ENCODE measurements at regions not wholly inside any gene's neighbourhood (a gene's known extent, or its start where the extent isn't known, plus 50 kb on each side); places are given as distances from the start of the nearest gene placed in this dataset.

- no peak overlapping the region for H3K4me3 ChIP-seq (ENCODE audit: low read depth, low read length)
- in situ Hi-C loops (cut with HindIII; ENCODE audit: low sequenced_read_pairs): no loop called here
- TF ChIP-seq, protein P1, sequence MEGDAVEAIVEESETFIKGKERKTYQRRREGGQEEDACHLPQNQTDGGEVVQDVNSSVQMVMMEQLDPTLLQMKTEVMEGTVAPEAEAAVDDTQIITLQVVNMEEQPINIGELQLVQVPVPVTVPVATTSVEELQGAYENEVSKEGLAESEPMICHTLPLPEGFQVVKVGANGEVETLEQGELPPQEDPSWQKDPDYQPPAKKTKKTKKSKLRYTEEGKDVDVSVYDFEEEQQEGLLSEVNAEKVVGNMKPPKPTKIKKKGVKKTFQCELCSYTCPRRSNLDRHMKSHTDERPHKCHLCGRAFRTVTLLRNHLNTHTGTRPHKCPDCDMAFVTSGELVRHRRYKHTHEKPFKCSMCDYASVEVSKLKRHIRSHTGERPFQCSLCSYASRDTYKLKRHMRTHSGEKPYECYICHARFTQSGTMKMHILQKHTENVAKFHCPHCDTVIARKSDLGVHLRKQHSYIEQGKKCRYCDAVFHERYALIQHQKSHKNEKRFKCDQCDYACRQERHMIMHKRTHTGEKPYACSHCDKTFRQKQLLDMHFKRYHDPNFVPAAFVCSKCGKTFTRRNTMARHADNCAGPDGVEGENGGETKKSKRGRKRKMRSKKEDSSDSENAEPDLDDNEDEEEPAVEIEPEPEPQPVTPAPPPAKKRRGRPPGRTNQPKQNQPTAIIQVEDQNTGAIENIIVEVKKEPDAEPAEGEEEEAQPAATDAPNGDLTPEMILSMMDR (IDR thresholded peaks at IDR 0.05; ENCODE audit: low read depth, low read length): peak; percentile 51
- DNase-seq (ENCODE audit: low read depth, low spot score): peak; percentile 73
Measured at GRCh38 chr5:39716532-39717028, 291.8 kb upstream of the DAB2 start.

DNA sequence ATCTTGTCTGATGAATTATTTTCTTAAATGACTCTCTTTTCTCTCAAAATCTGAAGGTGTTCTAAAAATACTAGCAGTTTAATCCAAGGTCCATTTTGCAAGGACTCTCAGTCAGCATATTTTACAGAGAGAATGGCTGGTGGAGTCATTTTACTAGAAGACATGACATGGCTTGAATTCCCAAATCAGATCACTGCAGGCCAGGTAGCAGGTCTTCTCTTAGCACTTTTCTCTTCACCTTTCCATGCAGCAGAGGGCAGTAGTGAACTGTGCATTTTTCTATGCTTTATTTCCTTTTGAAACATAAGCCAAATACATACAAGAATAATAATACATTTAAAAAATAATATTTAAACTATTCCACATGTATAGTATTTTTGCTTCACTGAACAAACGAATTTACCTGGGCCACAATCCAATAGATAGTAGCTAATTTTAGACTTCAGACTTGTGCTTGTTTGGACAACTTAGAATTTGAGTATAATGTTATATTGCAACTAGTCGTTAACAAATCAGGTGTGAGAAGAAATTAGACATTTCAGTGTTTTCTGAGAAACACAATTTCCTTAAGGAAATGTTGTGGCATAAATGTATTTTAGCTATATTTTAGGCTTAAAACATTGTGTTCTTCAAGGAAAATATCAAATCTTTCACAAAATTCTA is 289.4 kb upstream of the DAB2 start:
- DNase-seq (ENCODE audit: low read depth, low spot score): peak; percentile 82
- in situ Hi-C loops (cut with HindIII; ENCODE audit: low sequenced_read_pairs): no loop called here
- H3K4me3 ChIP-seq (ENCODE audit: low read depth, low read length): no peak overlapping the region
- TF ChIP-seq, protein P1 (IDR thresholded peaks at IDR 0.05; ENCODE audit: low read depth, low read length): peak; percentile 69

GRCh38 chr5:39713250-39713916 is 288.6 kb upstream of the DAB2 start:
- in situ Hi-C loops (cut with HindIII; ENCODE audit: low sequenced_read_pairs): no loop called here
- DNase-seq (ENCODE audit: low read depth, low spot score): no peak
- TF ChIP-seq, protein P1 (IDR thresholded peaks at IDR 0.05; ENCODE audit: low read depth, low read length): no peak
- no peak overlapping the region for H3K4me3 ChIP-seq (ENCODE audit: low read depth, low read length)

GRCh38 chr5:39712316-39713249 is 287.8 kb upstream of the DAB2 start:
- in situ Hi-C loops (cut with HindIII; ENCODE audit: low sequenced_read_pairs): no loop called here
- no peak overlapping the region for H3K4me3 ChIP-seq (ENCODE audit: low read depth, low read length)
- TF ChIP-seq, protein P1 (IDR thresholded peaks at IDR 0.05; ENCODE audit: low read depth, low read length): no peak
- no peak for DNase-seq (ENCODE audit: low read depth, low spot score)

- H3K4me3 ChIP-seq (ENCODE audit: low read depth, low read length): no peak overlapping the region
- DNase-seq (ENCODE audit: low read depth, low spot score): no peak
- in situ Hi-C loops (cut with HindIII; ENCODE audit: low sequenced_read_pairs): no loop called here
- TF ChIP-seq, protein P1 (IDR thresholded peaks at IDR 0.05; ENCODE audit: low read depth, low read length): no peak
Measured at GRCh38 chr5:39711821-39712220, 287.0 kb upstream of the DAB2 start.

DNA sequence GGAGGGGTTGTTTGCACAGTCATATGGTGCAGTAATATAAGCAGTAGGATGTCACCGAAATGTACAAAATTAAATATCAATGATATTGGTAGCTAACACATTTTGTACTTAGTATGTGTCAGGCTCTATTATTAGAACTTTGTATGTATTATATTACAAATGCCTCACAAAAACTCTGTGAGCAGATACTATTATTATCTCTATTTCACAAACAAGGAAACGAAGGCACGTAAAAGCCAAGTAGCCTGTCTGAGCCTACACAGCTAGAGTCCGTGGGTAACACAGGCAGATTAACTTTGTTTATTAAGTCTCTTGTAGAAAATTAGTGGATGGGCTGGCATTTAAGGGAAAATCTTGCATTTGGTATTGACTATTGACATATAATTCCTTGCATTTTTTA is 284.3 kb upstream of the DAB2 start:
- TF ChIP-seq, protein P1 (IDR thresholded peaks at IDR 0.05; ENCODE audit: low read depth, low read length): no peak
- H3K4me3 ChIP-seq (ENCODE audit: low read depth, low read length): no peak overlapping the region
- in situ Hi-C loops (cut with HindIII; ENCODE audit: low sequenced_read_pairs): no loop called here
- no peak for DNase-seq (ENCODE audit: low read depth, low spot score)
